GM12878 (cell line): ENCODE measurements at regions not wholly inside any gene's neighbourhood (a gene's known extent, or its start where the extent isn't known, plus 50 kb on each side); places are given as distances from the start of the nearest gene placed in this dataset.

Source experiments
- ATAC-seq: fragments of 200-7000 bp; cut with Tn5 transposase; 3 replicates; pipeline ENCODE4 v1.9.1; 2020; ENCODE audit warnings: mild to moderate bottlenecking, moderate library complexity
- BruUV-seq: library from RNA; stranded (reverse); fragments of 400-500 nt; replicated peaks from 2 replicates; lab custom pipeline; 2021; lab: Mats Ljungman, UMichigan
- CTCF ChIA-PET: fragments of 300-600 bp; sonication (Branson Sonifier 250); formaldehyde crosslinking; extraction: SDS; loops from one replicate; lab custom pipeline; 2021; ENCODE audit warnings: inconsistent platforms; lab: Yijun Ruan, JAX
- POLR2A ChIA-PET: fragments of 350-600 bp; formaldehyde crosslinking; extraction: SDS; loops from one replicate; lab custom pipeline; 2021; ENCODE audit warnings: inconsistent platforms; lab: Charles Lee
- RAD21 ChIA-PET: fragments of 300-600 bp; sonication (Branson Sonifier 250); formaldehyde crosslinking; loops from one replicate; lab custom pipeline; 2023; ENCODE audit warnings: antibody characterized with exemption; ENCODE audit not compliant: unreplicated experiment; lab: Charles Lee
- SMC1A ChIA-PET: fragments of 300-600 bp; sonication (Branson Sonifier 250); formaldehyde crosslinking; loops from one replicate; lab custom pipeline; 2023; ENCODE audit not compliant: unreplicated experiment, uncharacterized antibody; lab: Charles Lee
- DNase-seq: peaks from one replicate; pipeline ENCODE4 v3.0.0-alpha.2; 2011; ENCODE audit warnings: low read depth, low spot score
- FAIRE-seq: peaks from 3 replicates; lab custom pipeline; 2011; peaks lifted over from hg19 to GRCh38; lab: Jason Lieb, UNC
- H2AFZ ChIP-seq: 2 replicates; pipeline ENCODE4 v1.6.0; 2011; ENCODE audit warnings: low read depth, low read length, control low read depth; ENCODE audit not compliant: control insufficient read depth
- H3K27ac ChIP-seq: 2 replicates; pipeline ENCODE4 v1.5.1; 2011; ENCODE audit warnings: control low read depth; ENCODE audit not compliant: control insufficient read depth, insufficient read depth
- H3K27me3 ChIP-seq, 2 experiments: replicated peaks in 1 of 2; 2 replicates each; pipeline versions ENCODE4 v1.6.0 to v1.6.1; 2011; ENCODE audit warnings: low read length in 1 of 2; ENCODE audit not compliant: control insufficient read depth in 2 of 2, insufficient read depth in 2 of 2
- H3K36me3 ChIP-seq, 2 experiments: 2 replicates each; pipeline ENCODE4 v1.5.1; 2011; ENCODE audit warnings: low read length in 1 of 2; ENCODE audit not compliant: control insufficient read depth in 2 of 2, insufficient read depth in 2 of 2
- H3K4me1 ChIP-seq: 2 replicates; pipeline ENCODE4 v1.6.1; 2011; ENCODE audit warnings: mild to moderate bottlenecking, low read length, moderate library complexity, mixed read lengths; ENCODE audit not compliant: control insufficient read depth, insufficient read depth
- H3K4me2 ChIP-seq: 2 replicates; pipeline ENCODE4 v1.6.0; 2011; ENCODE audit warnings: control low read depth; ENCODE audit not compliant: control insufficient read depth, insufficient read depth
- H3K4me3 ChIP-seq: fragments of 200-600 bp; sonication (generic); 2 replicates; pipeline ENCODE4 v1.5.1; 2016
- H3K79me2 ChIP-seq: 2 replicates; pipeline ENCODE4 v1.6.0; 2011; ENCODE audit warnings: low read length; ENCODE audit not compliant: control insufficient read depth, insufficient read depth
- H3K9ac ChIP-seq: 2 replicates; pipeline ENCODE4 v1.8.0; 2011; ENCODE audit warnings: low read length, control low read depth, mixed read lengths; ENCODE audit not compliant: control insufficient read depth, insufficient read depth
- H3K9me3 ChIP-seq: replicated peaks from 3 replicates; pipeline ENCODE4 v1.5.1; 2011; ENCODE audit warnings: mild to moderate bottlenecking, low read length; ENCODE audit not compliant: control insufficient read depth, insufficient read depth
- H4K20me1 ChIP-seq: 2 replicates; pipeline ENCODE4 v1.6.0; 2011; ENCODE audit not compliant: control insufficient read depth, insufficient read depth
- BCLAF1 ChIP-seq: fragments of 450-650 bp; IDR thresholded peaks from 2 replicates; pipeline ENCODE4 v1.6.1; 2017; ENCODE audit warnings: antibody characterized with exemption, mild to moderate bottlenecking, moderate library complexity
- CHD4 ChIP-seq: fragments of 200-600 bp; sonication (generic); IDR thresholded peaks from 2 replicates; pipeline ENCODE4 v1.6.1; 2016; ENCODE audit warnings: mild to moderate bottlenecking
- EP300 ChIP-seq, 2 experiments: fragments of 150-350 bp in 1 of 2; IDR thresholded peaks; 2 replicates each; pipeline ENCODE4 v1.6.1; 2011 to 2012; ENCODE audit warnings: low read depth in 2 of 2, low read length in 2 of 2, borderline replicate concordance in 1 of 2, improper control_type of control experiment in 1 of 2, inconsistent platforms in 1 of 2; ENCODE audit not compliant: control insufficient read depth in 1 of 2
- EZH2 ChIP-seq: IDR thresholded peaks from 2 replicates; pipeline ENCODE4 v1.6.1; 2012; ENCODE audit warnings: low read depth, mild to moderate bottlenecking, control low read depth, inconsistent platforms, low read length, borderline replicate concordance; ENCODE audit not compliant: control insufficient read depth
- FOS ChIP-seq: IDR thresholded peaks from 3 replicates; pipeline ENCODE4 v1.6.1; 2011; ENCODE audit warnings: borderline replicate concordance; ENCODE audit not compliant: insufficient read length; ENCODE audit errors: extremely low read depth
- KAT2A ChIP-seq: conservative IDR thresholded peaks from 2 replicates; pipeline ENCODE4 v1.6.1; 2011; ENCODE audit warnings: low read depth, low read length; ENCODE audit not compliant: control insufficient read depth
- NBN ChIP-seq: fragments of 450-650 bp; IDR thresholded peaks from 2 replicates; pipeline ENCODE4 v1.6.1; 2016
- NFIC ChIP-seq: IDR thresholded peaks from 2 replicates; pipeline ENCODE4 v1.6.1; 2012; ENCODE audit warnings: low read depth, mild to moderate bottlenecking, inconsistent platforms, low read length, moderate library complexity
- PML ChIP-seq: IDR thresholded peaks from 2 replicates; pipeline ENCODE4 v1.6.1; 2012; ENCODE audit warnings: low read length, inconsistent platforms
- RELB ChIP-seq: fragments of 450-650 bp; IDR thresholded peaks from 2 replicates; pipeline ENCODE4 v1.6.1; 2017; ENCODE audit warnings: low read depth, mild to moderate bottlenecking, moderate library complexity
- SIN3A ChIP-seq: IDR thresholded peaks from 2 replicates; pipeline ENCODE4 v1.6.1; 2012; ENCODE audit warnings: low read depth, low read length, improper control_type of control experiment
- TCF3 ChIP-seq: IDR thresholded peaks from 2 replicates; pipeline ENCODE4 v1.6.1; 2012; ENCODE audit warnings: low read depth, mild to moderate bottlenecking, low read length, borderline replicate concordance; ENCODE audit not compliant: insufficient read depth
- ZBTB33 ChIP-seq: fragments of 450-650 bp; IDR thresholded peaks from 2 replicates; pipeline ENCODE4 v1.6.1; 2017; ENCODE audit warnings: mild to moderate bottlenecking
- ZBTB4 ChIP-seq: fragments of 450-650 bp; formaldehyde crosslinking; IDR thresholded peaks from 2 replicates; pipeline ENCODE4 v1.4.0; 2022; ENCODE audit warnings: mild to moderate bottlenecking, moderate library complexity
- ZNF217 ChIP-seq: fragments of 450-650 bp; IDR thresholded peaks from 2 replicates; pipeline ENCODE4 v1.6.1; 2017; ENCODE audit warnings: antibody characterized with exemption, mild to moderate bottlenecking
- WGBS: methylation state at CpG from one replicate; pipeline ENCODE4 v1.1.6; 2016; ENCODE audit warnings: low lambda C conversion rate; ENCODE audit not compliant: insufficient replicate concordance, insufficient coverage; ENCODE audit errors: missing lambda C conversion rate; 5-methylcytosine and 5-hydroxymethylcytosine counted together
- in situ Hi-C: fragments of 300-500 bp; cut with MboI; formaldehyde crosslinking; loops from 9 replicates; pipeline ENCODE4 v1.14.3; 2018; ENCODE audit warnings: mixed read lengths
- intact Hi-C: fragments of 100-400 bp; cut with micrococcal nuclease; formaldehyde crosslinking; loops from one replicate; pipeline ENCODE4 v1.14.2; 2022; ENCODE audit not compliant: unreplicated experiment

- peaks cover 0 to 5% of the 10 kb centered on the region in 2 experiments; a peak in 1 of 4 replicates for H3K36me3 ChIP-seq
- H3K79me2 ChIP-seq: no peaks in the 10 kb centered on the region; the same call in 1 of the 2 replicates
- no peak overlapping the region for H3K9ac ChIP-seq
- ChIA-PET CTCF (no interaction called here), RAD21 (interaction anchor here (0.8 to 1.1 kb wide), 2 partner anchors 150 to 277 kb away, joined by 3 read pairs; no protein-coding TSS in a partner anchor), SMC1A (interaction anchor here (1.3 to 2.0 kb wide), 3 partner anchors 12 to 64 kb away, joined by 3 to 6 read pairs (median 5); no protein-coding TSS in a partner anchor), POLR2A (no interaction called here)
- DNase-seq: no peak
- WGBS: 78% methylated on average over 9 of the region's 9 CpGs
- no peaks in the 10 kb centered on the region; the same call in 2 of the 3 replicates for H3K9me3 ChIP-seq
- H3K4me2 ChIP-seq: no peak overlapping the region
- H3K4me1 ChIP-seq: peaks cover 36% of the 10 kb centered on the region
- FAIRE-seq: no peak
- H3K4me3 ChIP-seq: no peak overlapping the region
- in situ Hi-C loops: loop anchor here (10.0 kb wide), 1 partner anchor 291 kb away; no protein-coding TSS in a partner anchor
- ATAC-seq: no peak
- H3K27me3 ChIP-seq: no peaks in the 10 kb centered on the region
- H2AFZ ChIP-seq: no peak overlapping the region
- BruUV-seq: no TSS peak
- intact Hi-C loops: loop anchor here (10.0 kb wide), 1 partner anchor 589 kb away; no protein-coding TSS in a partner anchor
- no peaks in the 10 kb centered on the region for H4K20me1 ChIP-seq
- no peak overlapping the region for H3K27ac ChIP-seq
- TF ChIP-seq SIN3A: no peak
- no peak for TF ChIP-seq TCF3
- TF ChIP-seq KAT2A: no peak
- TF ChIP-seq CHD4: no peak
- no peak for TF ChIP-seq ZNF217
- TF ChIP-seq NBN: no peak
- TF ChIP-seq FOS: no peak
- TF ChIP-seq PML: no peak
- no peak for TF ChIP-seq RELB
- no peak for TF ChIP-seq EZH2
- no peak for TF ChIP-seq NFIC
- TF ChIP-seq ZBTB4 (CRISPR knock-in tag): no peak
- TF ChIP-seq ZBTB33: no peak
- no peak for TF ChIP-seq BCLAF1
- TF ChIP-seq EP300 (IDR thresholded peaks at IDR 0.05; ENCODE audit: borderline replicate concordance in 1 of 2, control insufficient read depth in 1 of 2, low read depth in 2 of 2, low read length in 2 of 2): no peak
These were observed 102.3 kb downstream of the ZNF608 start for GRCh38 chr5:124644138-124644537.
